NCI-H128 (cell line): ENCODE measurements at regions not wholly inside any gene's neighbourhood (a gene's known extent, or its start where the extent isn't known, plus 50 kb on each side); places are given as distances from the start of the nearest gene placed in this dataset.

Source experiments
- DNase-seq: peaks from one replicate; lab custom pipeline; 2025; ENCODE audit not compliant: unreplicated experiment; lab: John Stamatoyannopoulos, UW

DNA sequence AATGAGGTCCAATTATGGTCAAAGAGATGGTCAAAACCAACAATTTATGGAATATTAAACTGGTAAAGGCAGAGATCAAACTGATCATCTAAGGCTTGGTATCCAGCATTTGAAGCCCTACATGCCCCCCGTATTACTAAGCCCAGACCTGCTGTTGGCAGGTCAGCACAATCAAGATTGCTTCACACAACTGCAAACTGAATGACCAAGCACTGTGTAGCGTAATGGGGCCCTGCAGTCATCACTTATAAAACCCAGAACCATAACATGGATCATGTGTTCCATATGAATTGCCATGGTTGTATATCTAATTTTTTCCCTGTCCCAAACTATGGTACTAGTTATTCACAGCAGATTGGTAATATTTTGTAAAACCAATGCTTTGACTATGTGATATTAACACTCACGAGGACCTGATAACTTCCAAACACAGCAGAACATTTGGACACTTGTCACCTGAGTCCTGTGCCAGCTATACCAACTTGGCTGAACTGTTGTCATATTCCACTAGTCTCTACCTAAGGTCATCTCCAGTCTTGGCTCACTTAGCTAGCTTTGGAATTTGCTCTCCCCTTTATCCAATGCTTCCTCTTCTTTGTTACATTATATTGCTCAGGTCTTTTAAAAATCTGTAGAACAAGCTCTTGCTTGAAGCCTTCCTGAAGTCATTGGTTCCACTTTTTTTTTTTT lies 81.7 kb upstream of the HMHB1 start:
- DNase-seq = no peak

DNA sequence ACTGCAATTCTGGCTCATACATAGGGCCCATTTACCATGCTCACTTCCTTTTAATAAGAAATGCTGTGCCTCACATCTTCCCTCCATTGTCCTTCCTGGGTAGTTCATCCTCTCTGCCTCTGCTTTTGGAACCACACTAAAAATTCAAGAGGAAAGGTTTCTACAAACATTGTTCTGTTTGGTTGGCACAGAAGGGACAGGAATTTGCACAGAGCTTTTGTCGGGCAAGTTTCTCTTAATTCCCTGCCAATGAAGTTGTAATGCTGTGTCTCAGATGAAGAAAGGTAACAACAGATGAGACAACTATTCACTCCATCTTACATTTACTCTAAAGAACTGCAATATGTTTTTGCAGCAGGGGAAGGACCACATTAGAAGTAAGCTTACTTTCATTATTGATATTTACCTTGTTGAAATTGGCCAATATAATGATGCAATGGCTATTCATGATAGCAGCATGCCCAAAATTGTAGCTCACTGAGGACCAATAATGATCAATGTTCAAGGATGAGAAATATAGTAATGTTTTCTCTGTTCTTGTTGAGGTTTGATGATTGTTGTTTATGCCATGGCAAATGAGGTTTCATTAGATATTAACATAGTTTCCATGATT lies 82.5 kb upstream of the HMHB1 start:
- DNase-seq = no peak

DNA sequence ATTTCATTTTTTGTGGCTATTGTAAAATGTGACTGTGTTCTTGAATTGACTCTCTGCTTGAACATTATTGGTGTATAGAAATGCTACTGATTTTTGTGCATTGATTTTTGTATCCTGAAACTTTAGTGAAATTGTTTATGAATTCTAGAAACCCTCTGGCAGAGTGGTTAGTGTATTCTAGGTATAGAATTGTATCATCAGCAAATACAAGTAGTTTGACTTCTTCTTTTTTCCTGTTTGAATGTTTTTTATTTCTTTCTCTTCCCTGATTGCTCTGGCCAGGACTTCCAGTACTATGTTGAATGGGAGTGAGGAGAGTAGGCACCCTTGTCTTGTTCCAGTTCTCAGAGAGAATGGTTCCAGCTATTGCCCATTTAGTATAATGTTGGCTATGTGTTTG lies 88.8 kb upstream of the HMHB1 start:
- no peak for DNase-seq

GRCh38 chr5:143721925-143722324 lies 90.0 kb upstream of the HMHB1 start:
- DNase-seq = no peak

DNA sequence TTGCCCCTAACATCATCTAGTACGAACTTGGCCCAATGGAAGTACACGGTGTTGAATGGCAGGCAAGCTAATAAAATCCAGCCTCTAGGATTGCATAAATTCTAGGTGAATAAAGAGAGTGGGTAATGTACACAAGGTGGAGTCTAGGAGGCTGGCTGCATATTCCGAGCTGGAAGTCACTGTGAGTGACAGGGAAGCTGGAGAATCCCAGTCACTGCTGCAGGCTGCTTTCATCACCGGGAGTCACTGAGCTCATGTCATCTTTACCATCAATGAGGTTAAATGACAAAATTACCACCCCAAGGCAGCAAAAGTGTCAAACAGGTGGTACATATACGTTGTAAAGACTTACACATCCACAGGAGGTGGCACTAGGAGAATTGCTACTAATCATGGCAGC lies 91.3 kb upstream of the HMHB1 start:
- DNase-seq = no peak

DNA sequence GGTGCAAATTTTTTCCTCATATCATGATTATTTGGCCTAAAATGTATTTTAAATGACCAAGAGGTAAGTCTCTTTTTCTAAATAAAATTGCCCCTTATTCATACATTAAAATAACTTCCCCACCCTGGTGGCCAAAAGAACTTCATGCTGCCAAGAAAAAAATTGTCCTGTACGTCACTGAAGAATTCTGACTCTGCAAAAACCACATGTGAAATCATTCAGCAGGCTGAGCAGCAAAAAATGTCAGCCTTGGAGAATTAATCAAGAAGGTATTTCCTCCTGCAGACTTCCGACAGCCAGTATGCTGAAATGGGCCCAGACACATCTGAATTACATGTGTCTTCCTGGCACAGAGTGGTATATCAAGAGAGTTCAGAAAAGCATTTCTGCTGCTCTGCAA lies 94.6 kb upstream of the HMHB1 start:
- no peak for DNase-seq

GRCh38 chr5:143716881-143717280 lies 95.1 kb upstream of the HMHB1 start:
- no peak for DNase-seq

DNA sequence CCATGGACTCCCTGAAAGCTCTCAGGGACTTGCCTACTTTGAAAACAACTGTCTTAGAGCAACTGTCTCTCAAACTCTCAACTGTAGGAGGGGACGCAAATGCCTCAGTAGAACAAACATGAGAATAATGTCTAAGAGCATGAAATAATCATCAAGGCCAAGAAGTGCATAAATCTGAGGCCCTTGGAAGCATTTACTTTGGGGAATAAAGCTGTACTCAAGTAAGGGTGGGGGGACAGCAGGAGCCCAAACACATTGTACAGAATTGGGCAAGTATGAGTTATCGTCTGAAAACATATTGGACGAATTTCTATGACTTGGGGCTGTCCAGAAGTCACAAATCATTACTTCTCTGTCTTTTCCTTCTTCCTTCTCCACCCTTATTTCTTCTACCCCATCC lies 96.3 kb upstream of the HMHB1 start:
- no peak for DNase-seq

GRCh38 chr5:143714629-143715028 lies 97.3 kb upstream of the HMHB1 start:
- no peak for DNase-seq

- no peak for DNase-seq
Measured at GRCh38 chr5:143713047-143714003, 98.6 kb upstream of the HMHB1 start.

DNA sequence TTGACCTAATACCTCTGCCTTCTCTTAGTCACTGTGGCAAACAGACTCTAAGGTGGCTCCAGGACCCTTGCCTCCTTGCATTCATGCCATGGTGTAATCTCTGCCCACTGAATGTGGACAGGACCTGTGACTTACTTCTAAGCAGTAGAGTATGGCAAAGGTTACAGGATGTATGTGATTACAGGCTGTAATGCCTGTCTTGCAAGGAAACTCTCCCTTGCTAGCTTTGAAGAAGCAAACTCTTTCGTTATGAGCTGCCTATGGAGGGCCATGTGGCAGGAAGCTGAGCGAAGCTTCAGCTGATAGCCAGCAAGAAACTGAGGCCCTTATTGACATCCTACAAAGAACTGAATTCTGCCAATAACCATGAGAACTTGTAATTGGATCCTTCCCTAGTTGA lies 103.3 kb upstream of the HMHB1 start:
- no peak for DNase-seq

DNA sequence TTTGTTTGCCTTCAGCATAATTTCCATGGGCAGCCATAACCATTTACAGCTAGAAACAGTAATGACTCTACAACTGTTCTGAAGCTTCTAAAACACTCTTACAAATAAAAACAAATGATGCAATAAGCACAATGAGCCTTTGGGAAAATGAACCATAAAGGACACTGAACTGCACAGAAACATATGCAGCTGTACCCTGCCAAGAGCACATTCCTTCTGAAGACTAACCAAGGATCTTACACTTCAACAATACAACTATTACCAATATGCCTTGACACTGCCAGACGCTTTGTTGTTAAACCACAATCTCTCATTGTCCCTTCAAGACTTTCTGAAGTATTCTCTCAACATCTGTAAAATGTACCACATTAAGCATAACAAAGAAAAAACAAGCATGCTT lies 104.2 kb upstream of the HMHB1 start:
- no peak for DNase-seq

- DNase-seq = no peak
Measured at GRCh38 chr5:143705381-143705780, 106.6 kb upstream of the HMHB1 start.

DNA sequence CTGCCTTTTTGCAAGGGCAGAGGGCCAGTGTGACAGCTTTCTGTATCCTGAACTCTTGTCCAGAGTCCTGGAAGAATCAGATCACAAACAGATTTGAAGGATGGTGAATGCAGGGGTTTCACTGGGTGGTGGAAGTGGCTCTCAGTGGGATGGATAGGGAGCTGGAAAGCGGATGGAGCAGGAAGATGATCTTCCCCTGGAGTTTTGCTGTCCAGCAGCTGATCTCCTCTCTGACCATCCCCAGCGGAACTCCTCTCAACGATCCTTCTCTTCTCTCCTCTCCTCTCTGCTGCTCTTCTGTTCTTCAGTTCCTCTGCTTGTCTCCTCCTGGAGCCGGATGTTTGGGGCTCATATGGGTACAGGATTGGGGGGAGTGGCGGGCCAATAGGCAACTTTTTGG lies 108.3 kb upstream of the HMHB1 start:
- no peak for DNase-seq

- no peak for DNase-seq
Measured at GRCh38 chr5:143701493-143701892, 110.5 kb upstream of the HMHB1 start.

- DNase-seq = no peak
Measured at GRCh38 chr5:143700994-143701393, 111.0 kb upstream of the HMHB1 start.

DNA sequence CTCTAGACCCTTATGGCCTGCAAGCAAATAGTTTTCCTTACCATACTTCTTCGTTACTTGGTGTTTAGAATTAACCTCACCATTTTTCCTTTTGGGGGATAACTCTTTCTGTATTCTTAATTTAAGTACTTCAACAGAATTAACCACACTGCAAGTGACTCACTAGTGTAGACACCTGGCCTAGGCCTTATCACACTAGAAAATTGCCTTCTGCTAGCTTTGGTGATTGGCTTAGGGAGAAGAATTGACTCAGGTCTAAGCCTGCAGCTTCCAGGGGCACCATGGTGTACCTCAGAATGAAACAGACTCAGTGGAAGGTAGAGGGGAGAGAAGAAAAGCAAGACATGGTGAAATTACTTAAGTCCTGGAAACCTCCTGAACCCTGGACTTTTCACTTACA lies 112.8 kb upstream of the HMHB1 start:
- no peak for DNase-seq

DNA sequence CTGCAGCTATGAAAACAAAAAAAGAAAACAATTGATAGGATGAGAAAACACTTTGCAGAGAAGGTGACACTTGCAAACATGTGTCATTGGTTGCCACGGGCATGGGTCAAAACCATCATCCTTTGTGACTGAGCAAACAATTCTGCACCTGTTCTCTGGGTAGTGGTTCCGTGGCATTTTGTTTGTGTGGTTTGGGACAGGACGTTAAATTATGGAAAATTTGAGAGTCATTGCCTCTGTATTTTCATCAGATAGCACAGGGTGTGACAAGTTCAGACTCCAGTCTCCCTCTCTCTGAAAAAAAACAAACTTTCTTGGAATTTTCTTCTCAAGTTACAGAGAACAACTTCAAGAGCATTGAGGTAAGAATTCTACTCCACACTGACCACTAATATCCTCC lies 113.4 kb upstream of the HMHB1 start:
- no peak for DNase-seq

DNA sequence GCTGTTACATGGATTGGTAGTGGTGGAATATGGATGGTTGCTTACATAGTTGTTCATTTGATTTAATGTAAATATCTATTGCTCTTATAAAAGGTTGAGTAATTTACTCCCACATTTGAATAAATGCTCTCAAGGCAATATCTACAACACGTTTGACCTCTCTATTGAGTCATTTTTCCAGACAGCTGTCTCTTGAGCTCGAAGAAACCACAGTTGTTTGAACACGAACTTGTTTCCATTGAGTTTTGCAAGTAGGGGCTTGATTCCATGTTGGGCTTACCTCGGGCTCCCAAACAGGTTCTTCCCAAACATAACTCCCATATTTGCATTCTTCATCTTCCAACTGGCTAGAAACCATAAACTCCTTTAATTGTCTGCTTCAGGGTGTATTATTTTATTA lies 115.0 kb upstream of the HMHB1 start:
- DNase-seq = no peak

DNA sequence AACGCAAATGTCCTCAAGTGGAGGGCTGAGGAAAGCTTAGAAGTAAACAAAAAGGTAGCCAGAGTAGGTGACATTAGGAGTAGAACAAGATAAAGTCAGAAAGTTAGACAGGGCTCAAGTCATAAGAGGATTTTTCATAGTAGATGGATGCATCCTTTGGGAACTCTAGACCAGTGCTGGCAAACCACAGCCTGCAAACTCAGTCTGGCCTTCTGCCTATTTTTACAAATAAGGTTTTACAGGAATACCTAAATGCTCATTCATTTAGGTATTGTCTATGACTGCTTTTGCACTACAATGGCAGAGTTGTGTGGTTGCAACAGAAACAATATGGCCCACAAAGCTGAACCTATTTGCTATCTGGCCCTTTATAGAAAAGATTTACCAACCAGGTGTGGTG lies 116.0 kb upstream of the HMHB1 start:
- no peak for DNase-seq

- no peak for DNase-seq
Measured at GRCh38 chr5:143695244-143695864, 116.6 kb upstream of the HMHB1 start.

DNA sequence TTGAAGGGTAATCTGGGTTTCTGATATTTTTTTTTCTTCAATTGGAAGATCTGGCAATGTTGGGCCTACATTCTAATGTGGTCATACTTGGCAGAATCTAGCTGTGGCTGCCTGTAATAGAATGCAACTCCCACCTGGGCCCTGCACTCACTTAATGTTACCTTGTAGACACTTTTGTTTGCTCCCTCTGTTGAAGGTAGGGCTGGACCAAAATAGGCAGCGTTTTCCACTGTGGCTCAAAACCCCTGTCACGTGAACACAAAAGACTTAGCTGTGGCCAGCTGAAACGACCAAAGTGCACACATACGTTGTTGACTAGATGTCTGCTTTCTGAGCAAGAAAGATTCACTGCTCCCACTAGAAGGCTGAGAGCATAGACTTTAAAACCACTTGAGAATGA lies 117.6 kb upstream of the HMHB1 start:
- DNase-seq = no peak
